ENCODE measurements at regions not wholly inside any gene's neighbourhood (a gene's known extent, or its start where the extent isn't known, plus 50 kb on each side); places are given as distances from the start of the nearest gene placed in this dataset.

DNA sequence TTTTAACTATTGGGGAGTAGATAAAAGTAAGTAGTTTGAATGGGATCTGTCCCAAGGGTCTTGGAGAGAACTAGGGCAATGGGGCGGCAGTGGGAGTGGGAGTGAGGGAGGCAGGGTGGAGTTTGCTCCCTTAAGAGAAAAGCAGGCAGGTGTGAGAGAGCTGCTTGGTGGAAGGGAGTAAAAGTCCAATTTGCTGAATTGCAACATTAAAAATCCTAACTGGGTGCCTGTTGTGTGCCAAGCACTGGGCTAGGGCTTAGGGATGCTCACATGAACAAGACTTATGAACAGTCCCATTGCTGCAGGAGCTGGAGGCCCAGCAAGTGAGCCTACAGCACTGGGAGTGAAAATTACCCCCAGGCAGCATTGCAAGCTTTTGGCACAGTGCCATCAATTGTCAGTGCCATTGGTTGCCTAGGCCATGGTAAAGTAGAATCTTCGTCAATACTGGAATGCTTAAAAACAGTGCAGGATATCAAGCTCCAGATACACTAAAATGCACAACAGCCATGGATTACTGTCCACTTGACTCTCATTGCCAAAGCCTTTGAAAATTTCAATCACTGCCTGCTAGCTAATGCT lies 277.7 kb upstream of the JARID2 start:
- H3K27me3 Mint-ChIP-seq (ENCODE audit: low read depth), result no peaks in the 10 kb centered on the region
- H3K27ac Mint-ChIP-seq (ENCODE audit: unreplicated experiment), result no peak overlapping the region
- peaks cover 15% of the 10 kb centered on the region for H3K4me1 Mint-ChIP-seq
- H3K4me3 Mint-ChIP-seq, result no peak overlapping the region
- peaks cover 4% of the 10 kb centered on the region for H3K9me3 Mint-ChIP-seq
- H3K36me3 Mint-ChIP-seq (ENCODE audit: low read depth), result no peaks in the 10 kb centered on the region
- no peak for DNase-seq (ENCODE audit: low read depth, low spot score)
- no peak for TF ChIP-seq CTCF (conservative IDR thresholded peaks at IDR 0.05)

DNA sequence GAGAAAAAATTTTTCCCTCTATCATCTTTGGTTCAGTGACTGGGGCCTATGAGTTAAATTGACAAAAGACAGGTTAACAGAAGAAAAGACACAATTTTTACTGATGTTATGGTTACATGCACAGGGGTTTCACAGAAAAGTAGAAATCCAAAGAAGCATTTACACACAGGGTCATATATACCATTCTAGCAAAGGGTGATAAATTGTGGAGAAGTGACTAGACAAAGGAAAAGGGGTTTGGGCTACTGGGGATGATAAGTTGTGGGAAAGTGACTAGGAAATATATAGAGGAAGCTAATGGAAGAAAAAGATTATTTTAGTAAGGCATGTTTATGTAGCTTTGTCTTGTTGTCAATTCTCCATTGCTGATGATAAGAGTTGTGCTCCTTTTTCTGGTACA lies 276.7 kb upstream of the JARID2 start:
- no peak for DNase-seq (ENCODE audit: low read depth, low spot score)
- TF ChIP-seq CTCF (conservative IDR thresholded peaks at IDR 0.05), result no peak
- Mint-ChIP-seq H3K27ac (ENCODE audit: unreplicated experiment) (no peak overlapping the region), H3K4me3 (no peak overlapping the region), H3K27me3 (ENCODE audit: low read depth) (no peaks in the 10 kb centered on the region), H3K9me3 (peaks cover 4% of the 10 kb centered on the region), H3K36me3 (ENCODE audit: low read depth) (no peaks in the 10 kb centered on the region), H3K4me1 (peaks cover 15% of the 10 kb centered on the region)

- no peak for DNase-seq (ENCODE audit: low read depth, low spot score)
- Mint-ChIP-seq H3K27me3 (ENCODE audit: low read depth) (no peaks in the 10 kb centered on the region), H3K36me3 (ENCODE audit: low read depth) (no peaks in the 10 kb centered on the region), H3K4me1 (no peaks in the 10 kb centered on the region), H3K9me3 (peaks cover 4% of the 10 kb centered on the region), H3K27ac (ENCODE audit: unreplicated experiment) (no peak overlapping the region), H3K4me3 (no peak overlapping the region)
- no peak for TF ChIP-seq CTCF (conservative IDR thresholded peaks at IDR 0.05)
Observed at GRCh38 chr6:14972379-14973067, 273.3 kb upstream of the JARID2 start.

GRCh38 chr6:14974372-14974771 lies 271.5 kb upstream of the JARID2 start:
- no peaks in the 10 kb centered on the region for H3K4me1 Mint-ChIP-seq
- H3K27ac Mint-ChIP-seq (ENCODE audit: unreplicated experiment), result no peak overlapping the region
- H3K27me3 Mint-ChIP-seq (ENCODE audit: low read depth), result no peaks in the 10 kb centered on the region
- no peak for TF ChIP-seq CTCF (conservative IDR thresholded peaks at IDR 0.05)
- H3K36me3 Mint-ChIP-seq (ENCODE audit: low read depth), result no peaks in the 10 kb centered on the region
- no peak for DNase-seq (ENCODE audit: low read depth, low spot score)
- H3K4me3 Mint-ChIP-seq, result no peak overlapping the region
- no peaks in the 10 kb centered on the region for H3K9me3 Mint-ChIP-seq

- no peaks in the 10 kb centered on the region for H3K36me3 Mint-ChIP-seq (ENCODE audit: low read depth)
- TF ChIP-seq CTCF (conservative IDR thresholded peaks at IDR 0.05), result no peak
- no peak for DNase-seq (ENCODE audit: low read depth, low spot score)
Observed at GRCh38 chr6:14974792-14975470, 270.9 kb upstream of the JARID2 start.

More at GRCh38 chr6:14974792-14975470, 270.9 kb upstream of the JARID2 start:
- no peaks in the 10 kb centered on the region for H3K27me3 Mint-ChIP-seq (ENCODE audit: low read depth)
- no peak overlapping the region for H3K27ac Mint-ChIP-seq (ENCODE audit: unreplicated experiment)
- H3K4me1 Mint-ChIP-seq, result no peaks in the 10 kb centered on the region
- no peak overlapping the region for H3K4me3 Mint-ChIP-seq
- no peaks in the 10 kb centered on the region for H3K9me3 Mint-ChIP-seq
